ENCODE measurements at regions not wholly inside any gene's neighbourhood (a gene's known extent, or its start where the extent isn't known, plus 50 kb on each side); places are given as distances from the start of the nearest gene placed in this dataset.

GRCh38 chr10:4569151-4569550 lies 256.9 kb upstream of the AKR1E2 start:
- no peak for DNase-seq

- DNase-seq: no peak
Observed at GRCh38 chr10:4568731-4569130, 257.3 kb upstream of the AKR1E2 start.

- no peak for DNase-seq
Observed at GRCh38 chr10:4568086-4568485, 257.9 kb upstream of the AKR1E2 start.

GRCh38 chr10:4567637-4568036 lies 258.4 kb upstream of the AKR1E2 start:
- no peak for DNase-seq

- DNase-seq: no peak
Observed at GRCh38 chr10:4566011-4566410, 260.0 kb upstream of the AKR1E2 start.

- DNase-seq: no peak
Observed at GRCh38 chr10:4561296-4561695, 264.7 kb upstream of the AKR1E2 start.

- no peak for DNase-seq
Observed at GRCh38 chr10:4557469-4557868, 268.5 kb upstream of the AKR1E2 start.

GRCh38 chr10:4556527-4556926 lies 269.5 kb upstream of the AKR1E2 start:
- no peak for DNase-seq

GRCh38 chr10:4555920-4556319 lies 270.1 kb upstream of the AKR1E2 start:
- no peak for DNase-seq

- no peak for DNase-seq
Observed at GRCh38 chr10:4549139-4549653, 276.8 kb upstream of the AKR1E2 start.

- DNase-seq: no peak
Observed at GRCh38 chr10:4546931-4547330, 279.1 kb upstream of the AKR1E2 start.

- peak; percentile 1 for DNase-seq
Observed at GRCh38 chr10:4546500-4546899, 279.5 kb upstream of the AKR1E2 start.

- no peak for DNase-seq
Observed at GRCh38 chr10:4545062-4545461, 280.9 kb upstream of the AKR1E2 start.

- DNase-seq: no peak
Observed at GRCh38 chr10:4543938-4544533, 282.0 kb upstream of the AKR1E2 start.

GRCh38 chr10:4541292-4541691 lies 284.7 kb upstream of the AKR1E2 start:
- peak; percentile 43 for DNase-seq

- no peak for DNase-seq
Observed at GRCh38 chr10:4538016-4538415, 288.0 kb upstream of the AKR1E2 start.

GRCh38 chr10:4535521-4535920 lies 290.5 kb upstream of the AKR1E2 start:
- no peak for DNase-seq

GRCh38 chr10:4533621-4534020 lies 292.4 kb upstream of the AKR1E2 start:
- no peak for DNase-seq

GRCh38 chr10:4532976-4533375 lies 293.0 kb upstream of the AKR1E2 start:
- no peak for DNase-seq

GRCh38 chr10:4532467-4532866 lies 293.5 kb upstream of the AKR1E2 start:
- DNase-seq: no peak

GRCh38 chr10:4532011-4532410 lies 294.0 kb upstream of the AKR1E2 start:
- no peak for DNase-seq

GRCh38 chr10:4529266-4529665 lies 296.7 kb upstream of the AKR1E2 start:
- no peak for DNase-seq

GRCh38 chr10:4527281-4527970 lies 298.6 kb upstream of the AKR1E2 start:
- DNase-seq: peak; percentile 9

GRCh38 chr10:4526311-4526731 lies 299.7 kb upstream of the AKR1E2 start:
- DNase-seq: no peak

GRCh38 chr10:4525103-4525502 lies 300.9 kb upstream of the AKR1E2 start:
- DNase-seq: no peak

Measured in T1000 (cell line).